PC-9 (cell line): ENCODE measurements at regions not wholly inside any gene's neighbourhood (a gene's known extent, or its start where the extent isn't known, plus 50 kb on each side); places are given as distances from the start of the nearest gene placed in this dataset.

Source experiments
- EZH2 ChIP-seq: fragments of 200-600 bp; sonication (generic); IDR thresholded peaks from 2 replicates; pipeline ENCODE4 v1.8.0; 2017; ENCODE audit warnings: antibody characterized with exemption, low read depth
- TF ChIP-seq, protein P1 (sequence below): fragments of 200-600 bp; sonication (generic); conservative IDR thresholded peaks from 2 replicates; pipeline ENCODE4 v1.6.1; 2017; ENCODE audit warnings: mixed run types, antibody characterized with exemption, mild to moderate bottlenecking, moderate library complexity

DNA sequence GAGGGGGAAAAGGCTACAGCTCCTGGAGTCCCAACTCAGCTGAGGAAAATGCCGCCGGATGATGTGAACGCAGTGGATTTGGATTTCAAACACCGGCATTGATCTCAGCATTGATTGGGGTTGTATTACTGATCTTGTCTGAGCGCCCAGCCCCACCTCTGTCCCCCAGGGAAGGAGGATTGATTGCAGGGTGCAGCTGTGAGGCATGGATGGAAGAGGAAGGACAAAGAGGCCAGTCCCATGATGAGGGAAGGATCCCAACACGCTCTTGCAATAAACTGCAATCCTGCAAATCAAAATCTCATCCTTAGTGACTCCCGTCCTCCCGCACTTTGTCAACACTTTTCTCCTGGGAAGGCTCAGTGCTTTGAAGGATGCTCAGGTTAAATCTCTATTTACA, 242.3 kb upstream of the PROX1 start:
- TF ChIP-seq, protein P1, sequence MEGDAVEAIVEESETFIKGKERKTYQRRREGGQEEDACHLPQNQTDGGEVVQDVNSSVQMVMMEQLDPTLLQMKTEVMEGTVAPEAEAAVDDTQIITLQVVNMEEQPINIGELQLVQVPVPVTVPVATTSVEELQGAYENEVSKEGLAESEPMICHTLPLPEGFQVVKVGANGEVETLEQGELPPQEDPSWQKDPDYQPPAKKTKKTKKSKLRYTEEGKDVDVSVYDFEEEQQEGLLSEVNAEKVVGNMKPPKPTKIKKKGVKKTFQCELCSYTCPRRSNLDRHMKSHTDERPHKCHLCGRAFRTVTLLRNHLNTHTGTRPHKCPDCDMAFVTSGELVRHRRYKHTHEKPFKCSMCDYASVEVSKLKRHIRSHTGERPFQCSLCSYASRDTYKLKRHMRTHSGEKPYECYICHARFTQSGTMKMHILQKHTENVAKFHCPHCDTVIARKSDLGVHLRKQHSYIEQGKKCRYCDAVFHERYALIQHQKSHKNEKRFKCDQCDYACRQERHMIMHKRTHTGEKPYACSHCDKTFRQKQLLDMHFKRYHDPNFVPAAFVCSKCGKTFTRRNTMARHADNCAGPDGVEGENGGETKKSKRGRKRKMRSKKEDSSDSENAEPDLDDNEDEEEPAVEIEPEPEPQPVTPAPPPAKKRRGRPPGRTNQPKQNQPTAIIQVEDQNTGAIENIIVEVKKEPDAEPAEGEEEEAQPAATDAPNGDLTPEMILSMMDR, result no peak
- no peak for TF ChIP-seq EZH2
